OCI-LY3 (cell line): ENCODE measurements at regions not wholly inside any gene's neighbourhood (a gene's known extent, or its start where the extent isn't known, plus 50 kb on each side); places are given as distances from the start of the nearest gene placed in this dataset.

Experiments used
- H2AFZ ChIP-seq: fragments of 200-600, 300-600 bp; shearing (Covaris generic); 2 replicates; pipeline ENCODE4 v1.6.0; 2014; ENCODE audit warnings: antibody characterized with exemption, low read depth, low read length
- H3K27ac ChIP-seq: fragments of 200-600, 300-600 bp; sonication (generic); 2 replicates; pipeline ENCODE4 v1.5.1; 2014; ENCODE audit warnings: mild to moderate bottlenecking, low read length, moderate library complexity, mixed read lengths
- H3K27me3 ChIP-seq: fragments of 200-600, 300-600 bp; sonication (generic); 2 replicates; pipeline ENCODE4 v1.6.1; 2014; ENCODE audit warnings: low read depth, low read length, mixed read lengths
- H3K36me3 ChIP-seq: fragments of 200-600, 300-600 bp; sonication (generic); replicated peaks from 2 replicates; pipeline ENCODE3; 2014; ENCODE audit warnings: low read depth, low read length, mixed read lengths
- H3K4me1 ChIP-seq: fragments of 300-600, 200-600 bp; sonication (generic); 2 replicates; pipeline ENCODE4 v1.6.1; 2014; ENCODE audit warnings: low read length, mixed read lengths
- H3K4me2 ChIP-seq: fragments of 200-600, 300-600 bp; sonication (generic); 2 replicates; pipeline ENCODE4 v1.6.1; 2014; ENCODE audit warnings: low read length, mixed read lengths
- H3K4me3 ChIP-seq: fragments of 300-600, 200-600 bp; sonication (generic); 2 replicates; pipeline ENCODE4 v1.5.1; 2014; ENCODE audit warnings: antibody characterized with exemption, mild to moderate bottlenecking, low read length, moderate library complexity
- H3K79me2 ChIP-seq: fragments of 300-600, 200-600 bp; shearing (Covaris generic); 2 replicates; pipeline ENCODE4 v1.6.1; 2014; ENCODE audit warnings: mild to moderate bottlenecking, low read length, mixed read lengths
- H3K9ac ChIP-seq: fragments of 300-600, 200-600 bp; shearing (Covaris generic); 2 replicates; pipeline ENCODE4 v1.6.0; 2014; ENCODE audit warnings: mild to moderate bottlenecking, low read length, moderate library complexity
- H3K9me3 ChIP-seq: fragments of 200-600, 300-600 bp; shearing (Covaris generic); 2 replicates; pipeline ENCODE4 v1.6.1; 2014; ENCODE audit warnings: low read length, mixed read lengths; ENCODE audit not compliant: insufficient read depth
- H4K20me1 ChIP-seq: fragments of 200-600, 300-600 bp; sonication (generic); 2 replicates; pipeline ENCODE4 v1.6.1; 2016; ENCODE audit warnings: low read length, mixed read lengths; ENCODE audit not compliant: insufficient read depth
- EZH2phosphoT487 ChIP-seq: fragments of 200-600 bp; shearing (Covaris generic); IDR thresholded peaks from 2 replicates; pipeline ENCODE4 v1.6.1; 2018; ENCODE audit warnings: antibody characterized with exemption, mixed run types, low read depth
- TF ChIP-seq, protein P1 (sequence below): fragments of 200-600, 300-600 bp; sonication (generic); IDR thresholded peaks from 2 replicates; pipeline ENCODE4 v1.5.1; 2014; ENCODE audit warnings: antibody characterized with exemption, low read length, low read depth

DNA sequence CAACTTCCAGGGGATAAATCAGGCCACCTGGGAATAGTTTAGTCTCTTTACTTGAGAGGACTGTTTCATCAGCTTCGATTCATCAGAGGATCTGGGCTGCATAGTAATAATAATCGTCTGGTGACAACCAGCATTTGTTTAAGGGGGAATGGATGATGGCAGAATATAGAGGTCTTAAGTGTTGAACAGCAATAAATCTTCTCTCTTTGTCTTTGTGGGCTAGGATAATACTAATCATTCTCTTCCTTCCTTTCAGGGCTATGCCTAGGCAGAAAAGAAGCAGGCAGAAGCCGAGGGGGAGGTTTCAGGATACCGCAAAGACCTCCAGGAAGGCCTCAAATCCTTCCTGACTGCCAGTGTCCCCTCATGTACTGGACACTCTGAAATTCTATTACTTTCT, 150.4 kb upstream of the GAREM1 start:
- H3K79me2 ChIP-seq: no peaks in the 10 kb centered on the region
- no peaks in the 10 kb centered on the region for H4K20me1 ChIP-seq
- no peak overlapping the region for H3K4me3 ChIP-seq
- peaks cover 5% of the 10 kb centered on the region; the same call in 1 of the 2 replicates for H3K4me1 ChIP-seq
- H3K27ac ChIP-seq: no peak overlapping the region
- no peaks in the 10 kb centered on the region; the same call in 1 of the 2 replicates for H3K9me3 ChIP-seq
- no peak overlapping the region for H2AFZ ChIP-seq
- no peak overlapping the region for H3K9ac ChIP-seq
- TF ChIP-seq EZH2phosphoT487: no peak
- TF ChIP-seq, protein P1, sequence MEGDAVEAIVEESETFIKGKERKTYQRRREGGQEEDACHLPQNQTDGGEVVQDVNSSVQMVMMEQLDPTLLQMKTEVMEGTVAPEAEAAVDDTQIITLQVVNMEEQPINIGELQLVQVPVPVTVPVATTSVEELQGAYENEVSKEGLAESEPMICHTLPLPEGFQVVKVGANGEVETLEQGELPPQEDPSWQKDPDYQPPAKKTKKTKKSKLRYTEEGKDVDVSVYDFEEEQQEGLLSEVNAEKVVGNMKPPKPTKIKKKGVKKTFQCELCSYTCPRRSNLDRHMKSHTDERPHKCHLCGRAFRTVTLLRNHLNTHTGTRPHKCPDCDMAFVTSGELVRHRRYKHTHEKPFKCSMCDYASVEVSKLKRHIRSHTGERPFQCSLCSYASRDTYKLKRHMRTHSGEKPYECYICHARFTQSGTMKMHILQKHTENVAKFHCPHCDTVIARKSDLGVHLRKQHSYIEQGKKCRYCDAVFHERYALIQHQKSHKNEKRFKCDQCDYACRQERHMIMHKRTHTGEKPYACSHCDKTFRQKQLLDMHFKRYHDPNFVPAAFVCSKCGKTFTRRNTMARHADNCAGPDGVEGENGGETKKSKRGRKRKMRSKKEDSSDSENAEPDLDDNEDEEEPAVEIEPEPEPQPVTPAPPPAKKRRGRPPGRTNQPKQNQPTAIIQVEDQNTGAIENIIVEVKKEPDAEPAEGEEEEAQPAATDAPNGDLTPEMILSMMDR: no peak
- H3K36me3 ChIP-seq: no peaks in the 10 kb centered on the region
- no peak overlapping the region for H3K4me2 ChIP-seq
- H3K27me3 ChIP-seq: no peaks in the 10 kb centered on the region

DNA sequence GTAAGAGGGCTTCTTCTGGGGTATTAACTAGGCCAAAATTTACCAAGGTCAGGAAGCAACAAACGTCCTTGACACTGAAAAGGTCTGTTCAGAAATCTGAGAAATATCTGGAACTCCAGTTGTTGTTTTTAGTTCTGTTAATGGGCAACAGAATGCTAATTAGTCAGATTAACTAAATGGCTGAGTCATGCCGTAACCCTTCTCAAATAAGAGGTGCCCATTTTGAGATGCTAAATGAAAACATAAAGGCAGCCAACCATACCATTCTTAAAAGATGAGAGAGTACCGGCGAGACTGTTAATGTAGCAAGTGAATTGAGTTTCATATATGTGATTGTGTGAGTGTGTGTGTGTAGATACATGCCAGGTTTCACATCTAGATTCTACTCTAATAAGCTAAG, 147.9 kb upstream of the GAREM1 start:
- no peak overlapping the region for H3K4me2 ChIP-seq
- no peak overlapping the region for H3K4me3 ChIP-seq
- no peaks in the 10 kb centered on the region for H3K36me3 ChIP-seq
- no peak overlapping the region for H3K9ac ChIP-seq
- H4K20me1 ChIP-seq: no peaks in the 10 kb centered on the region
- H3K79me2 ChIP-seq: no peaks in the 10 kb centered on the region
- H3K4me1 ChIP-seq: peaks cover 10% of the 10 kb centered on the region; the same call in 1 of the 2 replicates
- H3K27me3 ChIP-seq: no peaks in the 10 kb centered on the region
- H3K9me3 ChIP-seq: no peaks in the 10 kb centered on the region; the same call in 1 of the 2 replicates
- H2AFZ ChIP-seq: no peak overlapping the region
- TF ChIP-seq, protein P1: no peak
- TF ChIP-seq EZH2phosphoT487: no peak
- H3K27ac ChIP-seq: no peak overlapping the region

DNA sequence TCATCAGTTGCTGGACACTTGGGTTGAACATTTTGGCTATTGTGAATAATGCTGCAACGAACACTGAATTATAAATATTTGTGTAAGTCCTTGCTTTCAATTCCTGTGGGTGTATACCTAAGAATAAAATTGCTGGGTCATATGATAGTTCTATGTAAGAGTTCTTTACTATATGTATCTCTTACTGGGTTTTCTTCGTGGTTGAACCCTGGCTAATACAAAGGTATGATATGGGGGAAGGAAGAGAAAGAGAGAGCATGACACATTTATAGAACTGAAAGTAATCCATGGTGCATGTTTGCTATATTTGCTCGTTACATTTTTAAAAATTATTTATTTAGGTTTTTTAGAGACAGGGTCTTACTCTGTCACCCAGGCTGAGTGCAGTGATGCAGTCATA, 143.1 kb upstream of the GAREM1 start:
- TF ChIP-seq, protein P1: no peak
- TF ChIP-seq EZH2phosphoT487: no peak
- H3K4me3 ChIP-seq: no peak overlapping the region

DNA sequence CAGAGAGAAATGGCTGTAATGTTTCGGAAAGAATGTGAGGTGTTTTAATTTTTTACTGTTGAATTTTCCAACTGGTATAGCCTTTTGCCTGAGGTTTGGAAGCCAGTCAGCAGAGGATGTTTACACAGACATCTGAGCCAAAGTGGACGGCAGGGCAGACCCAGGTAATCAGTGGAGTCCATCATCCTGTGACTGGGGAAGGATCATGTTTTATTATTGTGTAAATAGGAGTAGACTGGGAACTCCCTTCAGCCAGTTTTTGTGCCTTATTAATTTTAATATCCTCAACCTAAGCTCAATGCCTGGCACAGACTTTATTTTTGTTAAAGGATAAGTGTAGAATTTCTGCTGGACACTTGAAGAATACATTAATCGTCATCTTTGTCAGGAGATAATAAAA, 142.0 kb upstream of the GAREM1 start:
- H3K36me3 ChIP-seq: no peaks in the 10 kb centered on the region
- no peak overlapping the region for H3K4me3 ChIP-seq
- no peaks in the 10 kb centered on the region for H3K27me3 ChIP-seq
- no peak overlapping the region for H3K9ac ChIP-seq
- H3K79me2 ChIP-seq: no peaks in the 10 kb centered on the region
- H3K9me3 ChIP-seq: no peaks in the 10 kb centered on the region
- H3K4me2 ChIP-seq: no peak overlapping the region
- no peak overlapping the region for H3K27ac ChIP-seq
- no peak overlapping the region for H2AFZ ChIP-seq
- TF ChIP-seq, protein P1: no peak
- TF ChIP-seq EZH2phosphoT487: no peak
- peaks cover 5% of the 10 kb centered on the region; the same call in 1 of the 2 replicates for H3K4me1 ChIP-seq
- no peaks in the 10 kb centered on the region for H4K20me1 ChIP-seq

More for the DNA sequence above, 143.1 kb upstream of the GAREM1 start:
- H3K4me1 ChIP-seq: peaks cover 10% of the 10 kb centered on the region; the same call in 1 of the 2 replicates
- H3K9me3 ChIP-seq: no peaks in the 10 kb centered on the region
- no peaks in the 10 kb centered on the region for H3K36me3 ChIP-seq
- H3K4me2 ChIP-seq: no peak overlapping the region
- no peaks in the 10 kb centered on the region for H3K27me3 ChIP-seq
- H3K27ac ChIP-seq: no peak overlapping the region
- H3K79me2 ChIP-seq: no peaks in the 10 kb centered on the region
- no peak overlapping the region for H3K9ac ChIP-seq
- no peak overlapping the region for H2AFZ ChIP-seq
- no peaks in the 10 kb centered on the region for H4K20me1 ChIP-seq
